Fibroblast of lung (primary cell): ENCODE measurements at regions not wholly inside any gene's neighbourhood (a gene's known extent, or its start where the extent isn't known, plus 50 kb on each side); places are given as distances from the start of the nearest gene placed in this dataset.

Experiments used
- EZH2 ChIP-seq: IDR thresholded peaks from 2 replicates; pipeline ENCODE4 v1.5.1; 2012; ENCODE audit warnings: low read length, control low read depth, mild to moderate bottlenecking; ENCODE audit errors: missing control alignments
- TF ChIP-seq, protein P1 (sequence below), 2 donors: IDR thresholded peaks in 1 of 2; conservative IDR thresholded peaks in 1 of 2; 1 replicate in 1 of 2; 2 replicates in 1 of 2; pipeline ENCODE4 v1.5.1; 2011 to 2012; ENCODE audit warnings: low read length in 2 of 2, control low read depth in 1 of 2, inconsistent platforms in 1 of 2, low read depth in 1 of 2, mild to moderate bottlenecking in 1 of 2

DNA sequence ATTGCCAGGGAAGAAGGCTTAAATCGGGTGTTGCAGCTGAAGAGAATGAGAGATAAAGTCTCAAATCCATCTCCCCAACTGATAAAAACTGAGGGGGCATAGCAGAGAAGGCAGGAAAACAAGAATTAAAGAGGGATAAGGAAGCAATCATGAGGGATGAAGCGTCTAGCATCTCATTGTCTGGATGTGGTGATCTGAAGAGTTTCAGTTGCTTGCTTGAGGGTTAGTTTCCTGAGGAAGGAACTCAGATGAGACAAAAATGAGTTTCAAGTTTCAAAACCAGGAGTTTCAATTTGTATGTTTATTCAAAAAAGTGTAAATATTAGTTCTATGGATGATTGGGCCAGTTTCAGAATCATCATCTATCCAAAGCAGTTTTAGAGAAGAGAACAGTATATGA is 496.9 kb downstream of the RAB28 start:
- TF ChIP-seq, protein P1, sequence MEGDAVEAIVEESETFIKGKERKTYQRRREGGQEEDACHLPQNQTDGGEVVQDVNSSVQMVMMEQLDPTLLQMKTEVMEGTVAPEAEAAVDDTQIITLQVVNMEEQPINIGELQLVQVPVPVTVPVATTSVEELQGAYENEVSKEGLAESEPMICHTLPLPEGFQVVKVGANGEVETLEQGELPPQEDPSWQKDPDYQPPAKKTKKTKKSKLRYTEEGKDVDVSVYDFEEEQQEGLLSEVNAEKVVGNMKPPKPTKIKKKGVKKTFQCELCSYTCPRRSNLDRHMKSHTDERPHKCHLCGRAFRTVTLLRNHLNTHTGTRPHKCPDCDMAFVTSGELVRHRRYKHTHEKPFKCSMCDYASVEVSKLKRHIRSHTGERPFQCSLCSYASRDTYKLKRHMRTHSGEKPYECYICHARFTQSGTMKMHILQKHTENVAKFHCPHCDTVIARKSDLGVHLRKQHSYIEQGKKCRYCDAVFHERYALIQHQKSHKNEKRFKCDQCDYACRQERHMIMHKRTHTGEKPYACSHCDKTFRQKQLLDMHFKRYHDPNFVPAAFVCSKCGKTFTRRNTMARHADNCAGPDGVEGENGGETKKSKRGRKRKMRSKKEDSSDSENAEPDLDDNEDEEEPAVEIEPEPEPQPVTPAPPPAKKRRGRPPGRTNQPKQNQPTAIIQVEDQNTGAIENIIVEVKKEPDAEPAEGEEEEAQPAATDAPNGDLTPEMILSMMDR (conservative IDR thresholded peaks at IDR 0.05 in 1 of 2, IDR thresholded peaks at IDR 0.05 in 1 of 2; ENCODE audit: low read depth in 1 of 2, low read length in 2 of 2): no peak
- TF ChIP-seq EZH2: no peak
